Eye (tissue), 1 donor: ENCODE measurements at regions not wholly inside any gene's neighbourhood (a gene's known extent, or its start where the extent isn't known, plus 50 kb on each side); places are given as distances from the start of the nearest gene placed in this dataset.
A peak's percentile ranks its signal among the peaks of the same experiment; 100 is the strongest.
"Not testable (repeated sequence)": the region's sequence is repeated elsewhere in the genome, so short reads cannot be mapped to it uniquely, and the experiment has no call there.

Experiments used
- DNase-seq: peaks from one replicate; pipeline ENCODE4 v3.0.0-alpha.2; 2015

- not testable (repeated sequence) for DNase-seq
Observed at GRCh38 chr12:23388898-23389297, 560.6 kb downstream of the SOX5 start.

GRCh38 chr12:23389315-23389714, 560.2 kb downstream of the SOX5 start:
- not testable (repeated sequence) for DNase-seq

GRCh38 chr12:23399402-23399933, 550.0 kb downstream of the SOX5 start:
- no peak for DNase-seq

- no peak for DNase-seq
Observed at GRCh38 chr12:23415180-23415579, 534.3 kb downstream of the SOX5 start.

- DNase-seq, result no peak
Observed at GRCh38 chr12:23421556-23421955, 527.9 kb downstream of the SOX5 start.

GRCh38 chr12:23423097-23423687, 526.3 kb downstream of the SOX5 start:
- DNase-seq, result no peak

- DNase-seq, result no peak
Observed at GRCh38 chr12:23423796-23424195, 525.7 kb downstream of the SOX5 start.

GRCh38 chr12:23424685-23425084, 524.8 kb downstream of the SOX5 start:
- no peak for DNase-seq

- no peak for DNase-seq
Observed at GRCh38 chr12:23426328-23426727, 523.1 kb downstream of the SOX5 start.

GRCh38 chr12:23428758-23429157, 520.7 kb downstream of the SOX5 start:
- no peak for DNase-seq

GRCh38 chr12:23431006-23431405, 518.5 kb downstream of the SOX5 start:
- peak; percentile 34 for DNase-seq

- DNase-seq, result no peak
Observed at GRCh38 chr12:23433121-23433520, 516.3 kb downstream of the SOX5 start.

GRCh38 chr12:23434154-23434553, 515.3 kb downstream of the SOX5 start:
- DNase-seq, result no peak

- no peak for DNase-seq
Observed at GRCh38 chr12:23446746-23447145, 502.7 kb downstream of the SOX5 start.

- no peak for DNase-seq
Observed at GRCh38 chr12:23450810-23451209, 498.7 kb downstream of the SOX5 start.

- no peak for DNase-seq
Observed at GRCh38 chr12:23455283-23455682, 494.2 kb downstream of the SOX5 start.

- DNase-seq, result no peak
Observed at GRCh38 chr12:23458640-23459039, 490.8 kb downstream of the SOX5 start.

GRCh38 chr12:23462546-23462945, 486.9 kb downstream of the SOX5 start:
- DNase-seq, result no peak

- no peak for DNase-seq
Observed at GRCh38 chr12:23463172-23463571, 486.3 kb downstream of the SOX5 start.

GRCh38 chr12:23464241-23464812, 485.1 kb downstream of the SOX5 start:
- DNase-seq, result no peak

- no peak for DNase-seq
Observed at GRCh38 chr12:23472329-23472971, 477.0 kb downstream of the SOX5 start.

GRCh38 chr12:23473071-23473470, 476.4 kb downstream of the SOX5 start:
- DNase-seq, result no peak

- no peak for DNase-seq
Observed at GRCh38 chr12:23474438-23474976, 475.0 kb downstream of the SOX5 start.
